GM23248 (cell line): ENCODE measurements at regions not wholly inside any gene's neighbourhood (a gene's known extent, or its start where the extent isn't known, plus 50 kb on each side); places are given as distances from the start of the nearest gene placed in this dataset.

Source experiments
- DNase-seq: peaks from one replicate; pipeline ENCODE4 v3.0.0-alpha.2; 2015
- H2AFZ ChIP-seq: fragments of 200-600 bp; sonication (generic); 2 replicates; pipeline ENCODE4 v1.6.1; 2016; ENCODE audit warnings: antibody characterized with exemption
- H3F3A ChIP-seq: fragments of 200-600 bp; sonication (generic); 2 replicates; pipeline ENCODE4 v1.6.1; 2016; ENCODE audit warnings: mild to moderate bottlenecking, antibody characterized with exemption, mixed run types; ENCODE audit not compliant: insufficient read depth
- H3K27ac ChIP-seq: fragments of 200-600 bp; sonication (generic); 2 replicates; pipeline ENCODE4 v1.5.1; 2016; ENCODE audit warnings: mild to moderate bottlenecking
- H3K27me3 ChIP-seq: fragments of 200-600 bp; sonication (generic); replicated peaks from 2 replicates; pipeline ENCODE4 v1.6.1; 2016; ENCODE audit warnings: mild to moderate bottlenecking; ENCODE audit not compliant: insufficient read depth
- H3K36me3 ChIP-seq: fragments of 200-600 bp; sonication (generic); 2 replicates; pipeline ENCODE4 v1.6.1; 2016; ENCODE audit warnings: low read depth, mild to moderate bottlenecking
- H3K4me1 ChIP-seq: fragments of 200-600 bp; sonication (generic); 2 replicates; pipeline ENCODE4 v1.6.1; 2016; ENCODE audit warnings: mild to moderate bottlenecking; ENCODE audit not compliant: insufficient read depth
- H3K4me2 ChIP-seq: fragments of 200-600 bp; sonication (generic); one replicate; pipeline ENCODE4 v1.6.1; 2016; ENCODE audit warnings: mild to moderate bottlenecking; ENCODE audit not compliant: unreplicated experiment
- H3K4me3 ChIP-seq: fragments of 200-600 bp; sonication (generic); 2 replicates; pipeline ENCODE4 v1.5.1; 2016; ENCODE audit warnings: mild to moderate bottlenecking
- H3K79me2 ChIP-seq: fragments of 200-600 bp; sonication (generic); 2 replicates; pipeline ENCODE4 v1.6.1; 2016; ENCODE audit warnings: mild to moderate bottlenecking; ENCODE audit not compliant: insufficient read depth
- H3K9ac ChIP-seq: fragments of 200-600 bp; sonication (generic); 2 replicates; pipeline ENCODE4 v1.6.1; 2016; ENCODE audit warnings: mild to moderate bottlenecking
- H3K9me2 ChIP-seq: fragments of 200-600 bp; sonication (generic); 2 replicates; pipeline ENCODE4 v1.6.1; 2016; ENCODE audit warnings: mixed run types, mild to moderate bottlenecking, moderate library complexity; ENCODE audit not compliant: insufficient read depth
- H3K9me3 ChIP-seq: fragments of 200-600 bp; sonication (generic); one replicate; pipeline ENCODE4 v1.6.1; 2017; ENCODE audit warnings: low read depth
- H4K20me1 ChIP-seq: fragments of 200-600 bp; sonication (generic); 2 replicates; pipeline ENCODE4 v1.6.0; 2016; ENCODE audit not compliant: insufficient read depth
- EZH2 ChIP-seq: fragments of 200-600 bp; sonication (generic); IDR thresholded peaks from 2 replicates; pipeline ENCODE4 v1.6.1; 2018; ENCODE audit warnings: antibody characterized with exemption, mild to moderate bottlenecking; ENCODE audit not compliant: insufficient read depth, poor library complexity, severe bottlenecking
- EZH2phosphoT487 ChIP-seq: fragments of 200-600 bp; sonication (generic); IDR thresholded peaks from 2 replicates; pipeline ENCODE4 v1.6.1; 2018; ENCODE audit warnings: antibody characterized with exemption, moderate library complexity, mild to moderate bottlenecking, low read depth; ENCODE audit not compliant: insufficient read depth
- WGBS, 2 experiments: methylation state at CpG; one replicate each; pipeline ENCODE4 v1.1.6; 2015 to 2017; ENCODE audit warnings: low lambda C conversion rate in 2 of 2, low coverage in 1 of 2; ENCODE audit errors: missing lambda C conversion rate in 2 of 2; 5-methylcytosine and 5-hydroxymethylcytosine counted together
- in situ Hi-C: fragments of 300-500 bp; cut with MboI; formaldehyde crosslinking; loops from 2 replicates; pipeline ENCODE4 v1.15.0; 2020

DNA sequence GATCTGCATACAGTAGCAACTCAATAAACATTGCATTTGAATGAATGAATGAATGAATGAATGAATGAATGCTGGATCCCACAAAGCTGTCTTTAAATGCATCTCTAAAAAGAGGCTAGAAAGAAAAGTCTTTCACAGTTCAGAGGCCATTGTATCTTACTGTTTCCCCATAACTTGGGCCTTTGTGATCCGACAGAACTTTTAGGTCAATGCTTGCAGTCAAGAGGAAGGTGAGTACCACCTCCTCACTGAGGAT, 119.9 kb upstream of the COPS8 start:
- Histone ChIP-seq H3K36me3 (no peaks in the 10 kb centered on the region), H3K27ac (no peak overlapping the region), H3K9ac (no peak overlapping the region), H3F3A (no peaks in the 10 kb centered on the region), H3K9me2 (no peaks in the 10 kb centered on the region), H4K20me1 (no peaks in the 10 kb centered on the region), H3K9me3 (no peaks in the 10 kb centered on the region), H3K4me1 (no peaks in the 10 kb centered on the region), H3K4me3 (no peak overlapping the region), H3K79me2 (no peaks in the 10 kb centered on the region), H3K27me3 (no peaks in the 10 kb centered on the region), H3K4me2 (no peak overlapping the region), H2AFZ (no peak overlapping the region)
- in situ Hi-C loops: no loop called here
- 94% methylated on average over 1 of the region's 1 CpG for WGBS, 2 experiments
- no peak for TF ChIP-seq EZH2
- TF ChIP-seq EZH2phosphoT487: no peak
- no peak for DNase-seq

- no peak overlapping the region for H3K4me2 ChIP-seq
- H2AFZ ChIP-seq: no peak overlapping the region
- no peak overlapping the region for H3K9ac ChIP-seq
- H3K4me3 ChIP-seq: no peak overlapping the region
- H3K9me2 ChIP-seq: no peaks in the 10 kb centered on the region
- H3K9me3 ChIP-seq: no peaks in the 10 kb centered on the region
- no peaks in the 10 kb centered on the region for H3K36me3 ChIP-seq
- TF ChIP-seq EZH2phosphoT487 (no peak), EZH2 (no peak)
- H3K27me3 ChIP-seq: no peaks in the 10 kb centered on the region
- no peak overlapping the region for H3K27ac ChIP-seq
- H3F3A ChIP-seq: no peaks in the 10 kb centered on the region
- DNase-seq: no peak
- 92 to 98% methylated on average over 4 of the region's 4 CpGs for WGBS, 2 experiments
- in situ Hi-C loops: no loop called here
- no peaks in the 10 kb centered on the region for H4K20me1 ChIP-seq
- H3K79me2 ChIP-seq: no peaks in the 10 kb centered on the region
- peaks cover 2% of the 10 kb centered on the region for H3K4me1 ChIP-seq
Measured at GRCh38 chr2:236967499-236967783, 118.2 kb upstream of the COPS8 start.

GRCh38 chr2:236968101-236968879, 117.4 kb upstream of the COPS8 start:
- in situ Hi-C loops: no loop called here
- no peaks in the 10 kb centered on the region for H3K9me2 ChIP-seq
- DNase-seq: no peak
- H4K20me1 ChIP-seq: no peaks in the 10 kb centered on the region
- TF ChIP-seq EZH2phosphoT487: no peak
- TF ChIP-seq EZH2: no peak
- H2AFZ ChIP-seq: no peak overlapping the region
- WGBS, 2 experiments: 80 to 82% methylated on average over 10 of the region's 10 CpGs
- no peaks in the 10 kb centered on the region for H3K36me3 ChIP-seq
- no peak overlapping the region for H3K4me3 ChIP-seq
- peaks cover 9% of the 10 kb centered on the region for H3K4me1 ChIP-seq
- H3K27me3 ChIP-seq: no peaks in the 10 kb centered on the region
- no peaks in the 10 kb centered on the region for H3K79me2 ChIP-seq
- no peak overlapping the region for H3K4me2 ChIP-seq
- peaks cover 4% of the 10 kb centered on the region; the same call in 1 of the 2 replicates for H3F3A ChIP-seq
- H3K9me3 ChIP-seq: no peaks in the 10 kb centered on the region
- H3K9ac ChIP-seq: no peak overlapping the region
- no peak overlapping the region for H3K27ac ChIP-seq

GRCh38 chr2:236968880-236969534, 116.7 kb upstream of the COPS8 start:
- H3K4me3 ChIP-seq: no peak overlapping the region
- H3K27me3 ChIP-seq: no peaks in the 10 kb centered on the region
- no peak overlapping the region for H3K27ac ChIP-seq
- in situ Hi-C loops: no loop called here
- no peak overlapping the region for H3K9ac ChIP-seq
- H3F3A ChIP-seq: peaks cover 9% of the 10 kb centered on the region; the same call in 1 of the 2 replicates
- no peaks in the 10 kb centered on the region for H4K20me1 ChIP-seq
- 71 to 74% methylated on average over 10 of the region's 10 CpGs for WGBS, 2 experiments
- no peak overlapping the region for H2AFZ ChIP-seq
- no peak for DNase-seq
- no peak overlapping the region for H3K4me2 ChIP-seq
- TF ChIP-seq EZH2phosphoT487 (no peak), EZH2 (no peak)
- peaks cover 15% of the 10 kb centered on the region for H3K4me1 ChIP-seq
- H3K9me3 ChIP-seq: no peaks in the 10 kb centered on the region
- no peaks in the 10 kb centered on the region for H3K9me2 ChIP-seq
- no peaks in the 10 kb centered on the region for H3K36me3 ChIP-seq
- no peaks in the 10 kb centered on the region for H3K79me2 ChIP-seq
